VCaP (cell line): ENCODE measurements at regions not wholly inside any gene's neighbourhood (a gene's known extent, or its start where the extent isn't known, plus 50 kb on each side); places are given as distances from the start of the nearest gene placed in this dataset.
"Not testable (repeated sequence)": the region's sequence is repeated elsewhere in the genome, so short reads cannot be mapped to it uniquely, and the experiment has no call there.

ENCODE experiments used
- H3K27ac ChIP-seq: fragments of 450-650 bp; 2 replicates; pipeline ENCODE4 v1.5.1; 2017
- CTCF ChIP-seq: fragments of 450-650 bp; conservative IDR thresholded peaks from 2 replicates; pipeline ENCODE4 v1.5.1; 2017; ENCODE audit warnings: mild to moderate bottlenecking, moderate library complexity

- no peak for TF ChIP-seq CTCF
- no peak overlapping the region for H3K27ac ChIP-seq
Measured at GRCh38 chr1:189986516-189986915, 491.1 kb downstream of the BRINP3 start.

GRCh38 chr1:189987509-189987908, 490.2 kb downstream of the BRINP3 start:
- no peak for TF ChIP-seq CTCF
- no peak overlapping the region for H3K27ac ChIP-seq

- no peak for TF ChIP-seq CTCF
- no peak overlapping the region for H3K27ac ChIP-seq
Measured at GRCh38 chr1:189992856-189993255, 484.8 kb downstream of the BRINP3 start.

GRCh38 chr1:190000365-190000872, 477.2 kb downstream of the BRINP3 start:
- no peak overlapping the region for H3K27ac ChIP-seq
- no peak for TF ChIP-seq CTCF

- no peak for TF ChIP-seq CTCF
- H3K27ac ChIP-seq: no peak overlapping the region
Measured at GRCh38 chr1:190001187-190001586, 476.5 kb downstream of the BRINP3 start.

- TF ChIP-seq CTCF: no peak
- no peak overlapping the region for H3K27ac ChIP-seq
Measured at GRCh38 chr1:190003376-190003775, 474.3 kb downstream of the BRINP3 start.

- H3K27ac ChIP-seq: no peak overlapping the region
- no peak for TF ChIP-seq CTCF
Measured at GRCh38 chr1:190011585-190011984, 466.1 kb downstream of the BRINP3 start.

GRCh38 chr1:190019151-190019550, 458.5 kb downstream of the BRINP3 start:
- H3K27ac ChIP-seq: not testable (repeated sequence)
